IgD-negative memory B cell (primary cell): ENCODE measurements at regions not wholly inside any gene's neighbourhood (a gene's known extent, or its start where the extent isn't known, plus 50 kb on each side); places are given as distances from the start of the nearest gene placed in this dataset.
A peak's percentile ranks its signal among the peaks of the same experiment; 100 is the strongest.
"Not testable (repeated sequence)": the region's sequence is repeated elsewhere in the genome, so short reads cannot be mapped to it uniquely, and the experiment has no call there.

Experiments used
- H3K27ac Mint-ChIP-seq, 3 donors: one replicate each; pipeline ENCODE4 v1.8.0; 2020 to 2022; ENCODE audit warnings: mild to moderate bottlenecking in 3 of 3, mixed read lengths in 3 of 3, moderate library complexity in 1 of 3
- H3K27me3 Mint-ChIP-seq: one replicate; pipeline ENCODE4 v1.8.0; 2021; ENCODE audit warnings: mixed read lengths
- H3K36me3 Mint-ChIP-seq: one replicate; pipeline ENCODE4 v1.8.0; 2020; ENCODE audit warnings: mild to moderate bottlenecking, mixed read lengths
- H3K4me1 Mint-ChIP-seq, 3 donors: one replicate each; pipeline ENCODE4 v1.8.0; 2020 to 2022; ENCODE audit warnings: mixed read lengths in 3 of 3, mild to moderate bottlenecking in 1 of 3
- H3K4me3 Mint-ChIP-seq, 4 donors: one replicate each; pipeline ENCODE4 v1.8.0; 2020 to 2022; ENCODE audit warnings: mild to moderate bottlenecking in 4 of 4, mixed read lengths in 4 of 4, moderate library complexity in 3 of 4
- H3K9me3 Mint-ChIP-seq, 3 donors: one replicate each; pipeline ENCODE4 v1.8.0; 2020 to 2021; ENCODE audit warnings: mixed read lengths in 3 of 3, mild to moderate bottlenecking in 1 of 3

DNA sequence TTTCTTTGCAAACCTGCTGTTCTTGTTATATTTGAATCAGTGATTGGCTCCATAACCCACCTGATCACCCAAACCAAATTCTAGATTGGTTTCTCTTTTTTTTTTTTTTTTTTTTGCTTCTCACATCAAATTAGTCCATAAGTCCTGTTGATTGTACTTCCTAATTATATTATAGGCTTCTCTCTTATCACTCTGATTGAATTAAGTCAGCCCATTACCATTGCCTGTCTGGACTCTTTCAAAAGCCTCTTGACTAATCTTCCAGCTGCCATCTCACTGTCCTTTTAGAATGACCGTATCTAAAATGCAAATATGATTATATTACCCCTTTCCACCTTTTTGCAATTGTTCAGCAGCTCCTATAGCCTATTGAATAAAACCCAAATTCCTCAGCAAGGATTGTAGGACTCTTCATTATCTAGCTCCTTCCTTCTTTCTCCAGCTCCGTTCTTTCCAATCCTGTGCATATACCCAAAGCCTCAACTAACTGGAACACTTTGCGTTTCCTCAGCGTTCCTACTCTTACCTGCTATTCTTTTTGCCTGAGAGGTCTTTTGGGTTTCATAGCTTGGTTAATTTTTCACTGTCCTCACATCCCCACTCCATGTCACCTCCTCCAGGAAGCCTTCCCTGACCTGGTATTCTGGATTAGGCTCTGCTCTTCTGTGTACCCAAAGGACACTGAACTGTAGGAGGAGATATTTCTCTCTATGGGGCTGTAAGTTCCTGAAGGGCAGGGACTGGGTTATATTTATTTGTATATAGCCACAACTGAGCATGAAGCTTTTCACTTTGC, 423.3 kb downstream of the TMEM135 start:
- Mint-ChIP-seq H3K36me3 (no peaks in the 10 kb centered on the region), H3K9me3 (no peaks in the 10 kb centered on the region), H3K27ac (no peak overlapping the region), H3K4me3 (no peak overlapping the region), H3K27me3 (no peaks in the 10 kb centered on the region), H3K4me1 (no peaks in the 10 kb centered on the region)

DNA sequence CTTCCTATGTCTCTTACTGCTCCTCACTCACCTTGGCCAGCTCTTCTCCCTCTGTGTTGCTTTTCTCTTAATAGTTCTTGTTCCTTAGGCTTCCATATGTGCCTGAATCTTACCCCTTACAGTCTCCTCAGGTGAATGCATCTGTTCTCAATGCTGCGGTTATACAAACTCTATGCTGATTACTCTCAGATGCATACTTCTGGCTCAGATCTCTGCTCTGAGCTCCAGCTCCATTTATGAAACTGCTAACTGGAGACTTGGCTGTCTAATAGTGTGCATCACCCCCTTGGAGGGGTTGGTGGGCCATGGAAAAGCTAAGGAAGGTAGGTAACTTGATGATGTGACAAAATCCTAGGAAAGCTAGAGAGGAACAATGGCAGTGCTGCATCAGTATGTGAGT, 422.5 kb downstream of the TMEM135 start:
- H3K9me3 Mint-ChIP-seq = no peaks in the 10 kb centered on the region
- no peaks in the 10 kb centered on the region for H3K27me3 Mint-ChIP-seq
- no peak overlapping the region for H3K4me3 Mint-ChIP-seq
- H3K36me3 Mint-ChIP-seq = no peaks in the 10 kb centered on the region
- H3K27ac Mint-ChIP-seq = no peak overlapping the region
- H3K4me1 Mint-ChIP-seq = no peaks in the 10 kb centered on the region

DNA sequence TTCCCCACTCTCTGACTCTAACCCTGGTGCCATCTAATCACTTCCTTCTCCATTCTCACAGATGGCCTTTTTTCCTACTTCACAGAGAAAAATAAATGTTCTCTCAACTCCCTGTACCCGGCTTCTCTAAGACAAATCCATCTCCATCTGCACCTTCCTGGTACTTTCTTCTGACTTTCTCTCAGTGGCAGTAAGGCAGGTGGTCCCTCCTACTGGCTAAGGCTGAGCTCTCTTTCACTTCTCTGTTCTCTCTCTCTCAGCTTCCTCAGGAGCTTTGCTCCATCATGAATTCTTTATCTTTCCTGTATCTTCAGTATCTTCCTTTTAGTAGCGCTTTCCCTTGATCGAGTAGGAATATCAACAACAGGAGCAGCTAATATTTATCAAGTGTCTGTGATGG, 421.6 kb downstream of the TMEM135 start:
- no peak overlapping the region for H3K27ac Mint-ChIP-seq
- no peak overlapping the region for H3K4me3 Mint-ChIP-seq
- peaks cover 0 to 1% (median 0%) of the 10 kb centered on the region in 3 donors for H3K4me1 Mint-ChIP-seq
- H3K36me3 Mint-ChIP-seq = no peaks in the 10 kb centered on the region
- no peaks in the 10 kb centered on the region for H3K27me3 Mint-ChIP-seq
- H3K9me3 Mint-ChIP-seq = no peaks in the 10 kb centered on the region

DNA sequence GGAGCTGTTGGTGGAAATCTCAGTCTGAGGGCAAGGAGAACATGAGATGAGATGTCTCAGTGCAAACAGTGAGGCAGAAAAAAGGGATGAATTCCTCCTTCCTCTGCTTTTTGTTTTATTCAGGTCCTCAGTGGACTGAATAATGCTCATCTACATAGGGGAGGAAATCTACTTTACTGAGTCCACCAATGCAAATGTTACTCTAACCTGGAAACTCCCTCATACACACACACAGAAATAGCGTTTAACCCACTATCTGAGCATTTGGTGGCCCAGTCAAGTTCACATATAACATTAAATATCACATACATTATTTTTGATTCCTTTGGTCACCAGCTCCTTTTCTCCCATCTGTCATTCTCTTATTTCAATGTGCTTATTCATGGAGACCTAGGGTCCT, 418.8 kb downstream of the TMEM135 start:
- Mint-ChIP-seq H3K9me3 (no peaks in the 10 kb centered on the region), H3K4me3 (no peak overlapping the region), H3K27ac (no peak overlapping the region), H3K27me3 (no peaks in the 10 kb centered on the region), H3K36me3 (no peaks in the 10 kb centered on the region), H3K4me1 (peaks cover 0 to 2% (median 0%) of the 10 kb centered on the region in 3 donors)

DNA sequence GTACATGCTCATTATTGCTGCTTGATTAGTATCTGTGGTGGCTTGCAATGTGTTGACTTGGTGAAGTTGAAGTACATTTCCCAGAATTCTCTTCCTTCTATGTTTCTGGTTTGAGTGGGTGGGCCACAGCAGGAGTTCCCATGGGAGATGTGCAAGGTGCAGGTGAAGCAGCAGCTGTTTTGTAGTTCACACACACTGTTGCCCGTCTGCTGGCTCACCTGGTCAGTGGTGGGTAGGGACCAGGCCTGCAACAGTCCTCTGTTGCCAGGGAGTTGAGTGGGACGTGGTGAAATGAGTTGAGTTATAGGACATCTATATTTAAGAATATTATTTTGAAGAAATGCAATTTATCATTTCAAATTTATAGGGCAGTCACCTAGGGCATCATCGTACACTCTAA, 417.4 kb downstream of the TMEM135 start:
- Mint-ChIP-seq H3K4me1 (peaks cover 0 to 2% (median 0%) of the 10 kb centered on the region in 3 donors), H3K27me3 (no peaks in the 10 kb centered on the region), H3K9me3 (no peaks in the 10 kb centered on the region), H3K4me3 (no peak overlapping the region), H3K36me3 (no peaks in the 10 kb centered on the region), H3K27ac (no peak overlapping the region)

DNA sequence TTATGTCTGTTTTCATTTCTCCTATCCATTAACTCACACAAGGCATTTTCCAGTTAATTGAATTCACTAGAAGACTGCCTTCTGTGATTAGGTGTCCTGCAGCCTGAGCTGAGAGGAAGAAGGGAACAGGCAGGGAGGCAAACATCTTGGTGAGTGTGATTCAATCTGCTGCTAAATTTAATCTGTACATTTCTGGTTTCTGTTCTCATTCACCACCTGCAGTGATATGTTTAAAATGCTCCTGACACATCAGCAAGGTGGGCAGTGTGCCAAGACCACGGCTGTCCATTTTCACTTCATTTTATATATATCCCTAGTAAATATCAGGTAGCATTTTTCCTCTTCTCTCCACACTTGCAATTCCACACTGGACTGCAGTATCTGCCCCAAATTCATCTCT, 416.5 kb downstream of the TMEM135 start:
- Mint-ChIP-seq H3K36me3 (no peaks in the 10 kb centered on the region), H3K4me1 (peaks cover 0 to 2% (median 0%) of the 10 kb centered on the region in 3 donors), H3K27me3 (no peaks in the 10 kb centered on the region), H3K9me3 (no peaks in the 10 kb centered on the region), H3K27ac (no peak overlapping the region), H3K4me3 (peak overlapping the region in 1 of 4 donors; percentile 3)

DNA sequence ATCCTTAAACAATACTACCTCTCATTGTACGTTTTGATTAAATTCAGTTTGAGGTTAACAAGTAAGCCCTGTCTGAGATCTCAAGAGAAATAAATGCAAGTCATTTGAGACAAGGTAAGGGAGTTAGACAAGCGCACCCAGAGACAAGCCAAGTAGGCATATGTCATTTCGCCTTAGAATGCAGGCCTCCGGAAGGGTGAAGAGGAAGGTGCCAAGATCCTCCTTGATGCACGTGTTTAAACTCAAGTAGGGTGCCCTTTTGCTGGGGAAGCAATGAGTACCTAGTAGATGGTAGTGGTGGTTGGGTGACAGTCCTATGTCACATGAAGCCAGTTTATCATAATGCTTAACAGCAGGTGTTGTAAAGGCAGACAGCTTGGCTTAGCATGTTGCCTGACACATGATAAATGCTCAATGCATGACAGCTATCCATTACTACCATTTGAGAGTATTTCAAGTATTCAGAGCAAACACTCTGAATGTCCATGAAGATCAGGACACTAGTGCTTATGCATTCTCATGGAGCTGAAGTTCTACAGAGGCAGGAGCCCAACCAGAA, 415.9 kb downstream of the TMEM135 start:
- Mint-ChIP-seq H3K4me1 (peaks cover 0 to 2% (median 0%) of the 10 kb centered on the region in 3 donors), H3K27ac (no peak overlapping the region)

DNA sequence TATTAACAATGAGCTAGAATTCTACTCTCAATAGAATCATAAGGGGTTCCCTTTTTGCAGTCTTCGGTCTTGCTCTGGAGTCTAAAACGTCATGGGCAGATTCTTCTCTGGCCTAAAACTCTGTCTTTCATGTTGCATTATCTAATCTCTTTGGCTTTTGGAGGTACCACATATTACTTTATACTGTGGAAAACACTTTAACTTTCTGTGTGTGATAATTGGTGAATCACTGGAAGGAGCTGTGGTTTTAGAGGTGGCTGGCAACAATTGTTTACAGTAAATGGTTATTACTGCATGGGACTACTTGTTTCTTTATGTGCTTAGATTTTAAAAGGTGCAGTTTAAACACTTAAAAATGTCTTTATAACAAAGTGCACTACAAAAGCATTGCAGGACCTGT, 414.3 kb downstream of the TMEM135 start:
- H3K4me1 Mint-ChIP-seq, H3K9me3 Mint-ChIP-seq, H3K27ac Mint-ChIP-seq, H3K27me3 Mint-ChIP-seq, H3K36me3 Mint-ChIP-seq, H3K4me3 Mint-ChIP-seq: not testable (repeated sequence)

More for the DNA sequence above, 415.9 kb downstream of the TMEM135 start:
- H3K27me3 Mint-ChIP-seq = no peaks in the 10 kb centered on the region
- H3K36me3 Mint-ChIP-seq = no peaks in the 10 kb centered on the region
- no peaks in the 10 kb centered on the region for H3K9me3 Mint-ChIP-seq
- no peak overlapping the region for H3K4me3 Mint-ChIP-seq

DNA sequence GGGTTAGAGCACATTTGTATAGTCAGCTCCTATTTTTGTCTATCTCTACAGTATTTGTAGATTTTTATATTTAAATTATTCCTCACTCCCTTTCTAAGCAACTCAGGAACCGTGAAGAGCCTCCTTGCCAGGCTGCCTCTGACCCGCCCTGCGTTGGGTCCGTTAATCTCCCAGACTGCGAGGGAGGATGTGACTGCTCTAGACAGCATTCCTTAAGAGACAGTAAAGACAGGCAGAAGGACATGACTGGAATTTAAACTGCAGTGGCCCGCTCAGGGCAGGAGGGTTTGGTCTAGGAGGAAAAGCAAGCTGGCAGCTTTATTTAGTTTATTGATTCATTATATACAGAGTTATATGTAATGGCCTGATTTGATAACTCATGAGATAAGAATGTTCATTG, 413.7 kb downstream of the TMEM135 start:
- no peaks in the 10 kb centered on the region for H3K36me3 Mint-ChIP-seq
- no peak overlapping the region for H3K27ac Mint-ChIP-seq
- peaks cover 0 to 4% (median 2%) of the 10 kb centered on the region in 3 donors for H3K4me1 Mint-ChIP-seq
- H3K9me3 Mint-ChIP-seq = no peaks in the 10 kb centered on the region
- H3K27me3 Mint-ChIP-seq = peaks cover 2% of the 10 kb centered on the region
- H3K4me3 Mint-ChIP-seq = no peak overlapping the region

DNA sequence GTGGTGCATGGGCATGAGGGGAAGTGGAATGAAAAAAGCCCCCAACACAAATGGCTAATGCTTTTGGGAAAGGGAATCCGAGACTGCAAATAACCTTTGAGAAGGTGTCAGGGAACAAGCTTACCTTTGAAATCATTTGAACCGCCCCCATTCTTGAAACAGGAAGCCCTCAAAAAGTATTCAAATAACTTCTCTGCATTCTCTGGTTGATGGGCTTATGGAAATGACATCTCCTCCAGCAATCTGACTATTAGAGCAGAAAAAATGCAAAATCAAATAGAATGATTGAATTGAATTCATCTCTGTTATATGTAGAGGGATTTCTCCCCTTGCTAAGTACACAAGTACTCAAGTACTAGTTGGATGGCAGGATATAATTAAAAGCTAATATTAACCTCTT, 409.9 kb downstream of the TMEM135 start:
- H3K9me3 Mint-ChIP-seq = no peaks in the 10 kb centered on the region
- peaks cover 2% of the 10 kb centered on the region for H3K27me3 Mint-ChIP-seq
- no peak overlapping the region for H3K27ac Mint-ChIP-seq
- H3K4me3 Mint-ChIP-seq = no peak overlapping the region
- H3K4me1 Mint-ChIP-seq = peaks cover 0 to 2% (median 2%) of the 10 kb centered on the region in 3 donors
- H3K36me3 Mint-ChIP-seq = peaks cover 3% of the 10 kb centered on the region

DNA sequence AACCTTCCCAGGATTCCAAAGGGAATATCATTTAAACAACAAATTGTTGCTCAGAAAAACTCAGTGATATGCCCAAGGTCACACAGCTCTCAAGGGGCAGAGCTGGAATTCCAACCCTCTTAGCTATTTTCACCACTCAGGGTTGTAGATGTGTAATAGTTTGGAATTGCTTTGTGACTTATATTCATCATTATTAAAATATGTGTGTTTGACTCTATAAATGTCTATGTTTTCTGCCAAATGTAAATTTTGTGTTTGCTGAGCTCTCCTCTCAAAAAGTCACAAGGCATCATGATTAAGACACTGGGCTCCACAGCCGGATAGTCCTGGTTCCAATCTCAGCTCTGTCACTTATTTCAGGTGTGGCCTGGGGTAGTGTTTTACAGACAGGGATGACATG, 407.3 kb downstream of the TMEM135 start:
- H3K36me3 Mint-ChIP-seq = peaks cover 3% of the 10 kb centered on the region
- no peak overlapping the region for H3K4me3 Mint-ChIP-seq
- H3K27me3 Mint-ChIP-seq = peaks cover 4% of the 10 kb centered on the region
- peaks cover 0 to 2% (median 2%) of the 10 kb centered on the region in 3 donors for H3K4me1 Mint-ChIP-seq
- no peaks in the 10 kb centered on the region for H3K9me3 Mint-ChIP-seq
- H3K27ac Mint-ChIP-seq = no peak overlapping the region

DNA sequence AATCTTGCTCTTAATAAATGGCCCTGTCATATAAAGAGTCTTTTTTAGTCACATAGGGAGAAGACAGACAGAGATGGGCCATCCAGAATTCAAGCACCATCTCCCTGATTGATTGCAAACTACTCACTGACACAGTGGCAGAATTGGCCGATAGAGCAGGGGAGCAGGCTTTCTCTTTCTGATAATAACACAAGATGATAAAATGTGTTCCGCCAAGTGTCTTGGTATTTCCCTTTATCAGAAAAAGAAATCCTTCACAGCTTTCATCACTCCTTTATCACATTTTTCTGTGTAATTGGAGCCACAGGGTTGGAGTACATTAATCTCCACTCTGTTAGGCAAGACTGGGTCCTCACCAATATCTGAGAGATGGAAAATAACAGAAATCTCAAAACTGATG, 406.0 kb downstream of the TMEM135 start:
- no peak overlapping the region for H3K4me3 Mint-ChIP-seq
- peaks cover 0 to 2% (median 2%) of the 10 kb centered on the region in 3 donors for H3K4me1 Mint-ChIP-seq
- no peak overlapping the region for H3K27ac Mint-ChIP-seq
- peaks cover 4% of the 10 kb centered on the region for H3K27me3 Mint-ChIP-seq
- peaks cover 3% of the 10 kb centered on the region for H3K36me3 Mint-ChIP-seq
- H3K9me3 Mint-ChIP-seq = no peaks in the 10 kb centered on the region

DNA sequence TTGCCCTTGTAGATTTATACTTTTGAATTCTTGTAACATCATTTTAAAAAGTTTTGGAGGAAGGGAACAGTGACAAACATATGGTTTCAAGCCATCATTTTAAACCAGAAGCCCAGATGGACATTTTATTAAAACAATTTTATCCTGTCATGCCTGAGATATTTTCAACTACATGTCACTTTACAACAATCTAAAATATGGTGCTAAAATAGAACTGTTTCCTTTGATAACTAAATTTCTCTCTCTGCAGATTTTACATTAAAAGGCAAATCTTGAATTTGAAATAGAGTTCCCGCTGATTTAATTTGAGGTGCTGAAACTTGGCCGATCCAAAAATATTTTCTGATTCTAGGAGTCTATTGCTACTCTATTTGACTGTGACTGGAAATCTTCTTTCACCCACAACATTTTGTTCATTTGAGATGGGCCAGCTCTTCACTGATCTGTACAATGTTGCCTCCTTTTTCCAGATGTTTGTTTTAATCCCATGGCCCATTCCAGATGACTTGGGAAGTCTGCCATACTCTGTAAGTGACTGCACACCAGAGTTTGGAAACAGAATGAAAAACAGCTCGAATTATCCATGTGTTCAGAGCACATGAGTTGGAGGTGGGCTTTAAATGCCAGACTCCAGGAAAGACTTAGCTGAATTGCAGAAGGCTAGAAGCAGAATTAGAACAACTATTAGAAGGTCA, 402.5 kb downstream of the TMEM135 start:
- Mint-ChIP-seq H3K9me3 (no peaks in the 10 kb centered on the region), H3K27ac (no peak overlapping the region), H3K27me3 (peaks cover 2% of the 10 kb centered on the region), H3K4me1 (no peaks in the 10 kb centered on the region), H3K4me3 (no peak overlapping the region), H3K36me3 (no peaks in the 10 kb centered on the region)

DNA sequence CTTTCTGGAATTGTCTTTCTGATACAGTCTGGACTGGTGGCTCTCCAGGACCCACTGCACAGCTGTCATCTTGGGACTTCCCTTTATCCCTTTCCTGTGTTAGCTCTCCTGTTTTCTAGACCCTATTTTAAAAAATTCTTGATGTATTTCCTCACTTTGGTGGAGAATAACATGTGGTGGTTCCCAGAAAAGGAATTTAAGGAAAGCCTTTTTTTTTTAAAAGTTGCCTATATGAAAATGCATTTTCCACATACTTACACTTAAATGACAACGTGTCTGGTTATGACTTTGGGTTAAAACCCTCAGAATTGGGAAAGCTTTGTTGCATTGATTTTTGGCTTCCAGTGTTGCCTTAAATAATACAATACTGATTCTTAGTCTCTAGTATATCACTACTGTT, 400.7 kb downstream of the TMEM135 start:
- Mint-ChIP-seq H3K36me3 (no peaks in the 10 kb centered on the region), H3K27ac (no peak overlapping the region), H3K4me3 (no peak overlapping the region), H3K27me3 (peaks cover 2% of the 10 kb centered on the region), H3K4me1 (no peaks in the 10 kb centered on the region), H3K9me3 (no peaks in the 10 kb centered on the region)

DNA sequence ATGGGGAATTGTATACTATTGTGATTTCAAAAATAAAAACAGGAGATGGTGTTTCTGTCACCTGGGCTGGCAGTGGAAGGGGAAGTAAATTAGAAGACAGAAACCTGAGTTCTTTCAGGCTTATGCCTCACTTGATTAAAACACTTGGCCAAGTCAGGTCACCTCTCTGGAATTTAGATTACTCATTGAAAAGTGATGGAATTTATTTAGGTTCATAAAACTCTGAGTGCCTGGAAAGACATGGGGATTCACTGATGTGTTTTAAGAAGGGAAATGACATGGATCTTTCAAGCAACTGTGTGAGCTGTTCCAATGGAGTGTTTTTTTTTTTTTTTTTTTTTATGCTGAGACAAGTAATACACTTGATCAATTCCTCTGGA, 400.1 kb downstream of the TMEM135 start:
- Mint-ChIP-seq H3K9me3 (no peaks in the 10 kb centered on the region), H3K4me3 (no peak overlapping the region), H3K27me3 (peaks cover 2% of the 10 kb centered on the region), H3K4me1 (no peaks in the 10 kb centered on the region), H3K36me3 (no peaks in the 10 kb centered on the region), H3K27ac (no peak overlapping the region)
